HG03025 (cell line): ENCODE measurements at regions not wholly inside any gene's neighbourhood (a gene's known extent, or its start where the extent isn't known, plus 50 kb on each side); places are given as distances from the start of the nearest gene placed in this dataset.
"Not testable (repeated sequence)": the region's sequence is repeated elsewhere in the genome, so short reads cannot be mapped to it uniquely, and the experiment has no call there.

ENCODE experiments used
- ATAC-seq: cut with Tn5 transposase; IDR thresholded peaks from one replicate; pipeline ENCODE4 v1.9.1; 2021; ENCODE audit warnings: mild to moderate bottlenecking, moderate library complexity; ENCODE audit not compliant: unreplicated experiment, low FRiP score

DNA sequence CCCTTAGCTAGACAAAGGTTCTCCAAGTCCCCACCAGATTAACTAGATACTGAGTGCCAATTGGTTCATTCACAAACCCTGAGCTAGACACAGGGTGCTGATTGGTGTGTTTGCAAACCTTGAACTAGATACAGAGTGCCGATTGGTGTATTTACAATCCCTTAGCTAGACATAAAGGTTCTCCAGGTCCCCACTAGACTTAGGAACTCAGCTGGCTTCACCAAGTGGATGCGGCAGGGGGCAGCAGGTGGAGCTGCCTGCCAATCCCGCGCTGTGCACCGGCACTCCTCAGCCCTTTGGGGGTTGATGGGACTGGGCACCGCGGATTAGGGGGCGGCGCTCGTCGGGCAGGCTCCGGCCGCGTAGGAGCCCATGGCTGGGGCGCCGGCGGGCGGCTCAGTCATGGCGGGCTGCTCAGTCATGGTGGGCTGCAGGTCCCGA lies 157.6 kb downstream of the KLRB1 start:
- not testable (repeated sequence) for ATAC-seq

DNA sequence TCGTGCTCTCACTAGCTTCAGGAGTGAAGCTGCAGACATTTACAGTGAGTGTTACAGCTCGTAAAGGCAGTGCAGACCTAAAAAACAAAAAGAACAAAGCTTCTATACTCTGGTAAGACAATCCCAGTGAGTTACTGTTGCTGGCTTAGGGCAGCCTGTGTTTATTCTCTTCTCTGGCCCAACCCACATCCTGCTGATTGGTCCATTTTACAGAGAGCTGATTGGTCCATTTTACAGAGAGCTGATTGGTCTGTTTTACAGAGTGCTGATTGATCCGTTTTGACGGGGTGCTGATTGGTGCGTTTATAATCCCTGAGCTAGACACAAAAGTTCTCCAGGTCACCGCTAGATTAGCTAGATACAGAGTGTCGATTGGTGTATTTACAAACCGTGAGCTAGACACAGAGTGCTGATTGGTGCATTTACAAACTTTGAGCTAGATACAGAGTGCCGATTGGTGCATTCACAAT lies 158.0 kb downstream of the KLRB1 start:
- ATAC-seq = not testable (repeated sequence)

DNA sequence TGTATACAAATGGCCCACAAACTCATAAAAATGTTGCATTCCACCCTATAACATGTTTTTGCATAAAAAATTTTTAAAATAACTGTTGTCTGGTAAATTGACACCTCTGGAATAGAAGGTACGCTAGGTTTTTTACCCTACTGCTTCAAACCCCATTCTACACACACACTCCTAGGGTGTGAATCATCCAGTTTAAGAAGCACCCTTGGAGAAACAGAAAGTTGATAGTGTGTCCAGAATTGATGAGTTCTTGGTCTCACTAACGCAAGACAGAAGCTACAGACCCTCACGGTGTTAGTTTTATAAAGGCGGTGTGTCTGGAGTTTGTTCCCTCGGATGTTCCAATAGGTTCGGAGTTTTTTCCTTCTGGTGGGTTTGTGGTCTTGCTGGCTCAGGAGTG lies 158.5 kb downstream of the KLRB1 start:
- no peak for ATAC-seq

DNA sequence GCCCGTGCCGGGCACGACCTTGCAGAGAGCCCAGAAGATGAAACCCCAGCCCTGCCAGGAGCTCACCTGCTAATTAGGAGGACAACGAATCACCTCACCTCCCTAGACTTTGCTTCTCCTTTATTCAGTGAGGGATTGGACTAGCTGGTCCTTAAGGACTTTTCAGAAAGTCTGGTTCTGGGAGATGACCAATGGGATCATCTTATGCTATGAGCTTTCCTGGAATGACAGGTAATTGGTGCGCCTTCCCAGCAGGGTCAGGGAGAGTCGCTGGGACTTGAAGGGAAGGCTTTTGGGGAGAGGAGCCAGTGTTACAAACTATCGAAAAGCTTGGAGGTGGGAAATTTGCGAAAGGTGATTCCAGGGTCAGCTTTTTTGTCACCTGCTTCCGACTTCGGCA lies 159.1 kb downstream of the KLRB1 start:
- ATAC-seq = not testable (repeated sequence)

DNA sequence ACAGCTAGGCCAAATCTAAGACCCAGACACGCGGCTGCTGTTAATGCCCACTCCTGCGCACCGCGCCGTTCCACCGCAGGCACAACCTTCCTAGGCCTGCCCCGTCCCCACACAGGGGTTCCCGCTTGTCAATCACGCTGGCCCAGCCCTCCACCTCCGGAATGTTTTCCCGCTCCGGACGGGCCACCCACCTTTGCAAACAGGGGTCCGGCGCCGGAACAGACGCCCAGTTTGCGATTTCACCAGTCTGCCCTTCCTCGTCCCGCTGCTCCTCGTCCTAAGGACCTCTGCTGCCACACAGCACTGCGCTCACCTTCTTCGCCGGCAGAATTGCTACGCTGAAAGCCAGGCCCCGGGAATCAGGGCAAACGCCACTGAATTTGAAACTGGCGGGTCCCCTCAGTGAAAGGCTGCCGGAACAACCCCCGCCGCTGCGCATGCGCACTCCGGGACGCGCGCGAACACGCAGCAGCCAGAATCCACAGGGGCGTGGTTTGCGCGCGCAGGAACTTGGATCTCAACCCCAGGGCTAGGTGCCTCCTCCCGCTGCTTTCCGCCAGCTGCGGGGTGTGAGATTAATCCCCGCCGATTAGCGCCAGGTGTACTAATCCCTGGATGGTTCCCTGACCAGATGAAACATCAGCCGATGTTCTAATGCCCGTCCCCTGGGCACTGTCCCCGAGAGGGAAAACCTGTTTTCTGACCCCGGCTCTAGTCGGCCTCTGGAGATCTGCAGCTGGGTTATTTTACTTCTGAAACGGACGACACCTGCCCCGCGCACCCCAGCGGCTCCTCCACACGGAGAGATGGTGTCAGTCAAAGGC lies 159.7 kb downstream of the KLRB1 start:
- peak; percentile 53 for ATAC-seq

DNA sequence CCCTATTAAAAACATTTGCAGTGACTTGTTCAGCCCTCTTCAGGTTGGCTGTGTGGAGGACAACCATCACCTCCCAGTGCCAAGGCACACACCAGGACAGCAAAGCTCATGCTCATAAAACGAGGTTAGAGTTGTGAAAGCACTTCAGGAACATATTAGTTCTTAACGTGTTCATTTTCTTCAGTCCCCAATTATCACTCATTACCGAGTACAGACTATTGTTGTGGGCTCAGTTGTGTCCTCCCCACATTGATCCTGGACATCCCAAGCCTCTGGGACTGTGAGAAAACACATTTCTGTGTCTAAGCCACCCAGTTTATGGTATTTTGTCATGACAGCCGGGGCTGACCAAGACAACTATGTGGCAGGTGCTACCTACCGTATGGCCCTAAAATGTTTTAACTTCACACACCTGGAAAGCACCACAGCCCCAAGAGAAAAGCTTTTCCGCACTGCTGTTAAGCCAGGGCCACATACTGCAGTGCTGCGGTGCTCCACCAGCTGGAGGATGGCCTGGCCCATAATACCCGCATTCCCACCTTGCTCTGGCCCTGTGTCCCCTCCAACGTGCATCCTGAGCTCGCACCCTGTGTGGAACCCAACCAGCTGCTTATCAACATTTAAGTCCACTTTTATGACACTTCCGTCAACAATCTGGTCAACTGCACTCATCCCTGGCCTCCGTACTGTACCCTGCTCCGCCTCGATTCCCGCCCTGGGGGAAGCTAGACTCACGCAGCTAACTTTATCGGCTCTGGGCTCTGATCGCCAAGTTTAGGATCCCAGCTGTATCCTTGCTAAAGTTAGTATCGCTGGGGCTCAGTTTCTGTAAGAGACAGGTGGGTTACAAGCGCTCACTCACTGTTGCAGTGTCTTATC lies 160.6 kb downstream of the KLRB1 start:
- peak; percentile 18 for ATAC-seq

DNA sequence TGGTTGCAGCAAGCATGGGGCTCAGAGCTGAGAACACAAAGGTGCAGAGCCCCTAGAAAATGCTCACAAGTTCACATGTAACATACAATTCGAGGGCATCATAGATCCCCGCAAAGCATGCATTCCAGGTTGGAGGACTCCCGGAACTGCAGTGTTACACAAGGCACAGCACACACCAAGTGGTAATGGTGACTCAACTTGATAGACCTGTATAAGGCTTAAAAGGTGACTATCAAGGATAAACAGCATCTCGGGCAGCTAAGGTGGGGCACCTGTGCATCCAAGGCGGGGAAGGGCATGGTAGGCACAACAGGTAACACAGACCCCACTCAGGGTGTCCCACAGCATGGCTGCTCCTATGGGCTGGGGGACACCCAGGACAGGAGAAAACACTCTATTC lies 167.3 kb downstream of the KLRB1 start:
- not testable (repeated sequence) for ATAC-seq

DNA sequence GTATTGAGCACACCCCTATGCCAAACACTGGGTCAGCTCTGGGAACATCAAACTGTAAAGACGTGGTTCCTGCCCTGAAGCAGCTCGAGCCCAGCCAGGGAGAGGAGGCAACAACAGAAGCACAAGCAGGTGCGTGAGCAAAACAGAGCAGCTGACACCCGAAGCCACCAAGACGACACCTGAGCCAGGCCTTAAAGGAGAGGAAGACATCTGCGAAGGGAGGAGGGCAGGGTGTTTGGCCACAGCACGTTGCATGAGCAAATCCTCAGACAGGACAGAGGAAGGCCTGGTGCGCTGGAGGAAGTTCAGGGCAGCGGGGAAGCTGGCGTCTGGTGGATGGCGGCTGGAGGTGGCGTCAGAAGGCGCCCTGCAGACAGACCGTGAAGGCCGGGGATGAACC lies 172.0 kb downstream of the KLRB1 start:
- ATAC-seq = not testable (repeated sequence)

DNA sequence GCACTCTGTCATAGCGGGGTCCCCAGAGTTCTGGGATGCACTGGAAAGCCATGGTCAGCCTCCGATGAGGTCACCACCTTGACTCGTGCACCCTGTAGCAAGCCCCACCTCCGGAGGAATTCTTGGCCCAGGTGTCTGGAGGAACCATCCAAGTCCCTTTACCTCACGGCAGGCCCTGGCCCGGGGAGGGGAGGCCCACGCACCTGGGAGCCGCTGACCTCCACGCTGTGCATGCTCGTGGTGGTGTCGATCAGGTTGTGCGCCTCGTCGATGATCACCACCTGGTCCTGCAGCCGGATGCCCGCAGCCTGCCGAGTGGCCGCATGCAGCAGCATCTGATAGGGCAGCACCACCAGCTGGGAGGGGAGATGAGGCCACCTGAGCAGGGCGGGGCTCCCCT lies 177.3 kb downstream of the KLRB1 start:
- ATAC-seq = not testable (repeated sequence)

DNA sequence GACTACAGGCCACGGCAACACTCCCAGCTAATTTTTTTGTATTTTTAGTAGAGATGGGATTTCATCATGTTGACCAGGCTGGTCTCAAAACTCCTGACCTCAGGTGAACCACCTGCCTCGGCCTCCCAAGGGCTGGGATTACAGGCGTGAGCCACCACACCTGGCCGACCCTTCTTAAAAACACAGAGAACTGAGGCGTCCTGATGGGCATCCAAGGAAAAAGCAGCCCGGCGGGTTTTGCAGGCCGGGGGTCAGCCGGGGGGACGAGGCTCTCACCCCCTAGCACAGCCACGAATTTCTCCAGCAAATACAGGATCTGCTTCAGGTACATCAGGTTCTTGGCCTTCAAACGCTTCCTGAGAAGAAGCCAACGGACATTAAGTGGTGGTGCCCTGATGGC lies 178.9 kb downstream of the KLRB1 start:
- not testable (repeated sequence) for ATAC-seq

DNA sequence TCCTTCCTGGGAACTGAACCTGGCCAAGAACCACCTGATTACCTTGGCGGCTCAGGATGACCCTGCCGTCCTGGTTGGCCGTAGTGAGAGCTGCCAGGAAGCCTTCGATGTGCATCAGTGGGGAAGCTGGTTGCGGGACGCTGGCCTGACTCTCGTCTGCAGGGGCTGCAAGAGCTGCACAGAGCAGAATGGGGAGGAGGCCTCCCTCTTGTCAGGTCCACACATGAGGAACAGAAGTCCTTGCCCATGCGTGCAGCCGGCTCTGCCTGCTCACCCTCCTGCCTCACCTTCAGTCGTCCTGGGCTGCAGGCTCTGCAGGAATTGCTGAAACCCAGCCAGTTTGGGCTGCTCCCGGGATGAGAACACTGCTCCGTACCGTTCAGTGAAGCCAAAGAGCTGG lies 182.3 kb downstream of the KLRB1 start:
- ATAC-seq = not testable (repeated sequence)

DNA sequence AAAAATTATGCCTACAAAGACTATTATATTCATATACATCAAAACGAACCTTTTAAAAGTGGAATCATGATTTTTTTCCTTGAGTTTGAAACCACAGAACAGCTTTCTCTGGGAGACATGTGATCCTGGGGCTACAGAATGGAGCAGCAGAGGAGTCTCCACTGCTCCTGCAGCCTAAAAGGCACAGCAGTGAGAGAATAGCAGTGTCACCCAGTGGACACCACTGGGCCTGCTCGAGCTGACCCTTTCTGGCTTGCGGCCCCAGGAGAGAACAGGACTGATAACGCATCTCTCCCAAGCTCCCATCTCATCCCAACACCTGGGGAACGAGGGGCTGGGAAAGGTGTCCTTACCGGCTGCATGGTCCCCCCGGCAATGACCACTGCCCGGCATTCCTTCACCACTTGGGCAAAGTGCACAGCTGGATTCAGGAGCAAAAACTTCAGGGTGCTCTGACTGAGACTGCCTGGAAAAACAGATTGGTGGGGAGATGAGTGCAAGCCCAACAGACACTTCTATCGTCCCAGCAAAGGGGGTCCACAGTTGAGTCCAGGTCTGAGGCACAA lies 183.5 kb downstream of the KLRB1 start:
- not testable (repeated sequence) for ATAC-seq

DNA sequence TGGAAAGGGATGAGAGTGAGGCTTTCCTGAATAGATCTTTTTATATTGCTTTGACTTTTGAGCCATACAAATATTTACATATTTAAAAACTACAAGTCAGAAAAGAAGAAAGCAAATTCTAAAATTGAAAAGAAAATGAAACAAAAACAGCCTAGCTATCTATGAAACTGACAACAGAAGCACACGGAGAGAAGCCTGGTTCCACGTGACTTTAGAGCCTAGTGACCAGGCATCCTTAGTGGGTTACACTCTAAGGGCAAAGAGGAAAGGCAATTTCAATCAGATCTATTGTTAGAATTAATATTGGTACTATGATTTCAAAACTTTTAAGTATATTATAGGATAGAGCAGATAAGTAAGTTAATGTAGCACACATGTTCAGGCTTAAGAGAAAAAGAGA lies 185.0 kb downstream of the KLRB1 start:
- ATAC-seq = not testable (repeated sequence)

DNA sequence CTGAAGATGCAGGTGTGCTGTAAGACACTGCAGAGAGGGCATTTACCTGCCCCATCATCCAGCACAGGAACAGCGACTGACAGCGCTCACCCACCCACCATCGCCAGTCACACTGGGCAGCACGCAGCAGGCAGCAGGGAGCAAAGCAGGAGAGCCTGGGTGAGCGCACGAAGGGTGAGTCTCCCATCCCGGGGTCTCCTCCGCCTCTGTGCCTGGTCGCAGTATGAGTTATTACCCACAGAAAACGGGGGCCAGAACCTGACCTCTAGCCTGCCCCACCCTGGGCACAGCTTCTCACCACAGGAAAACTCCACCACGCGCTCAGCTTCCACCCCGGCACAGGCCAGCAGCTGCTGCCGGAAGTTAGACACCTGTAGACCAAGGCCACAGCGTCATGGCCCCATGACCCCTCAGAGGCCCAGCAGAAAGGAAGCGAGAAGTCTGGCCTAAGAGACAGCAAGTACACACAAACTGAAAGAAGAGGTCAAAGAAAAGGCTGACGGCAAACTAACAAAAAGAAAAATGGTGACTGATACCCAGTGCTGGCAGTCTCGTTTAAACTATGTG lies 186.1 kb downstream of the KLRB1 start:
- ATAC-seq = not testable (repeated sequence)

DNA sequence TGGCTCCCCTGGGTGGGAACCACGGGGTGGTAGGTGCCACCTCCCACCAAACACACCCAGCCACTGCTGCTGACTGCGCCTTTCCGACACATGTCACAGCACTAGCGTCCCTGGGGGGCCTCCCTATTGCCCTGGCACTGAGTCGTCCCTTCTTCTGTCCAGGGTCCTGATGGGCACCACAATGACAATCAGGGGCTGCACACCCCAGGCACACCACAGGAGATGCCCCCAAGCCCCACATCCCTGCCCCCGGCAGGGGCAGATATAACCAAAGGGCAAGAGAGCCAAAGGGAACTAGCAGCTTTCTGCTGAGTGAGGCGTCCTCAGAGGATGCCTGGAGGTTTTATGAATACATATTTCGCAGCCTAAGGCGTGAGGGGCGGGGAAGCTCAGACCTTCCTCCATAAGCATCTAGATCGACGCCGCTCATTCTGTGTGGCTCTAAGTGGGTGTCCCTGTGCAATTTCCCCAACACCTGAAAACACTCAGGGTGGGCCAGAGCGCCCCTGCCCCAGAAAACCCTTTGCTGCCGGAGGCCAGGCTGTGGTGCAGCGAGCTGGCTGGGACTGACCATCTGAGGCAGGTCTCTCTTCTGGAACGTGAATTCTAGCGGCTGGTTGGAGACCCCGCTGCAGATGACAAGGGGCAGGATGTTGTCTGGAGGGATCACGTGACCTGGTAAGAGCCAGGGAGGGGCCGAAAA lies 186.7 kb downstream of the KLRB1 start:
- not testable (repeated sequence) for ATAC-seq

DNA sequence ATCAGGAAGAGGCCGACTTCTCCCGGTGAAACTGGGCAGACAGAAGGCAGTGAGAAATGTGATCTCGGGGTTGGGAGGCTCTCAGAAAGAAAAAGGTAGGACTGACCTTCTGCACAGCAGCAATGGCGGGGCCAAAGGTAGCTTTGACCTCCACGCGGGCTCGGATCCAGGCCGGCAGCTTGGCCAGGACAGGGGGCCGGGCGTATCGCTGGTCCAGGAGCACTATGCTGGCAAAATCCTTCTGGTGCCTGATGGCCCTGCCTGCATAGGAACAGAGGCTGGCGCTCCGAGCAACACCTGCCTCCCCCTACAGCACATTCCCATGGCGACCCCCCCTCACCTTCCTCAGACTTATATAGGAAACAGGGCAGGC lies 189.1 kb downstream of the KLRB1 start:
- not testable (repeated sequence) for ATAC-seq

DNA sequence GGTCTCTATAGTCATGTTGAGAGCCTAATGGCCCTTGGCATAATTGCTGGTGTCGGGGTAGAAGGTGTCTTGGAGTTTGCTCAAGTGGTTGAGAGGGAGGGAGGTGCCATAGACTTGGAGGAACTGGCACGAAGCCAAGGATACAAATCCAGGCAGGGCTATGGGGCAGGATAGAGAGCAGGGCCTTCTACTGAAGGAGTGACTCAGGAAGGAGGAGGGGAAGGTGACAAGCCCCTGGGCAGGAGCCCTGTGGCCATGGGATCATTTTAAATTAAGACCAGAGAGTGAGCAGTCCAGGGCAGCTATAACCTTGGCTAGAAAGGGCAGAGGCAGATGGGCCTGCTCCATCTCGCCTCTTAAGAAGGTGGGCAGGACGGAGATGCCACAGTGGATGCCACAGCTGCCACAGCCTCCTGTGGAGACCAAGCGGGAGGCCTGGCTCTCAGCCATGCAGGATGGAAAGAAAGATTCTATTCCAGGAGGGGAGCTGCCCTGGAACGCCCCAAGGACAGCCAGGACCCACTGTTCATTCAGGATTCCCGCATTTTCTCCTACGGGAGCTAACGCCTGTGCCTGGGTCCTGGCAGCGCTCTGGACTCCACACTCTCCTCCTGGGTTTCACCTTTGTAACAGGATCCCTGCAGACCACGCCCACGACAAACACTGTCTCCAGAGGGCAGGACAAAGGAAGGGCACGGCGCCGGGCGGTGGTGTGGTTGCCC lies 189.6 kb downstream of the KLRB1 start:
- not testable (repeated sequence) for ATAC-seq

DNA sequence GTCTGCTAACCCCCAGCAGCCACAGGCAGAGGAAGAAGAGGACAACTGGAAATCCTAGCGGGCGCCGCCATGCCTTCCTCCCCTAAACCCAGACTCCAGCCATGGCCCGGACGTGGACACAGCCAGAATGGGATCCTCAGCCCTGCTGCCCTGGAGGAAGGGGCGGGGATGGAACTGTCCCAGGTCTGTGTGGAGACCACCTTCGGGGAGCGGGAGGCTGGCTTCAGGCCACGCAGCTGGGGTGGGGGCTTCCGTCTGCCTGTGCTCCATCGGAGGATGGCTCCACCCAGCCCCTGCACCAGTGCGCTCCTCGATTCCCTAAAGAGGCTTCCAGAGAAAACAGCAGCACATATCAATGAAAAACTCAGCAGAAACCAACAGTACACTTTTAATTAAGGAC lies 190.4 kb downstream of the KLRB1 start:
- ATAC-seq = not testable (repeated sequence)

DNA sequence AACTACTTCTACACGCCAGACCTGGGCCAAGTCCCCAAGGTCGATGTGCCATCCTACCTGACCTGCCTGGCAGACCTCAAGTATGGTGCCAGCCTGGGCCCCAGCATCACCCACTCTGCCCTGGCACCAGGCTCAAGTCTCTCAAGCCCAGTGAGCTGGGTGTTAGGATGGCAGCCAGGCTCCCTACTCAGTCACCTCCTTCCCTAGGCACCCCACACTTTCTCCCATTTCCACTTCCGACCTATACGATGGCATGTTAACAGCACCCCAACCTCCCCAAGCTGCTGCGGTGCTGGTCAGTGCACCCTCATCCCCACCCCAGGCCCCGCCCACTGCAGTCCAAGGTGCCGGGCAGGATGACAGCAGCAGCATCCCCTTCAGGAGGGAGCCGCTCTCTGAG lies 191.4 kb downstream of the KLRB1 start:
- ATAC-seq = not testable (repeated sequence)
